OCI-LY3 (cell line): ENCODE measurements at regions not wholly inside any gene's neighbourhood (a gene's known extent, or its start where the extent isn't known, plus 50 kb on each side); places are given as distances from the start of the nearest gene placed in this dataset.

Experiments
- H2AFZ ChIP-seq: fragments of 200-600, 300-600 bp; shearing (Covaris generic); 2 replicates; pipeline ENCODE4 v1.6.0; 2014; ENCODE audit warnings: antibody characterized with exemption, low read depth, low read length
- H3K27ac ChIP-seq: fragments of 200-600, 300-600 bp; sonication (generic); 2 replicates; pipeline ENCODE4 v1.5.1; 2014; ENCODE audit warnings: mild to moderate bottlenecking, low read length, moderate library complexity, mixed read lengths
- H3K27me3 ChIP-seq: fragments of 200-600, 300-600 bp; sonication (generic); 2 replicates; pipeline ENCODE4 v1.6.1; 2014; ENCODE audit warnings: low read depth, low read length, mixed read lengths
- H3K36me3 ChIP-seq: fragments of 200-600, 300-600 bp; sonication (generic); replicated peaks from 2 replicates; pipeline ENCODE3; 2014; ENCODE audit warnings: low read depth, low read length, mixed read lengths
- H3K4me1 ChIP-seq: fragments of 300-600, 200-600 bp; sonication (generic); 2 replicates; pipeline ENCODE4 v1.6.1; 2014; ENCODE audit warnings: low read length, mixed read lengths
- H3K4me2 ChIP-seq: fragments of 200-600, 300-600 bp; sonication (generic); 2 replicates; pipeline ENCODE4 v1.6.1; 2014; ENCODE audit warnings: low read length, mixed read lengths
- H3K4me3 ChIP-seq: fragments of 300-600, 200-600 bp; sonication (generic); 2 replicates; pipeline ENCODE4 v1.5.1; 2014; ENCODE audit warnings: antibody characterized with exemption, mild to moderate bottlenecking, low read length, moderate library complexity
- H3K79me2 ChIP-seq: fragments of 300-600, 200-600 bp; shearing (Covaris generic); 2 replicates; pipeline ENCODE4 v1.6.1; 2014; ENCODE audit warnings: mild to moderate bottlenecking, low read length, mixed read lengths
- H3K9ac ChIP-seq: fragments of 300-600, 200-600 bp; shearing (Covaris generic); 2 replicates; pipeline ENCODE4 v1.6.0; 2014; ENCODE audit warnings: mild to moderate bottlenecking, low read length, moderate library complexity
- H3K9me3 ChIP-seq: fragments of 200-600, 300-600 bp; shearing (Covaris generic); 2 replicates; pipeline ENCODE4 v1.6.1; 2014; ENCODE audit warnings: low read length, mixed read lengths; ENCODE audit not compliant: insufficient read depth
- H4K20me1 ChIP-seq: fragments of 200-600, 300-600 bp; sonication (generic); 2 replicates; pipeline ENCODE4 v1.6.1; 2016; ENCODE audit warnings: low read length, mixed read lengths; ENCODE audit not compliant: insufficient read depth
- EZH2phosphoT487 ChIP-seq: fragments of 200-600 bp; shearing (Covaris generic); IDR thresholded peaks from 2 replicates; pipeline ENCODE4 v1.6.1; 2018; ENCODE audit warnings: antibody characterized with exemption, mixed run types, low read depth
- TF ChIP-seq, protein P1 (sequence below): fragments of 200-600, 300-600 bp; sonication (generic); IDR thresholded peaks from 2 replicates; pipeline ENCODE4 v1.5.1; 2014; ENCODE audit warnings: antibody characterized with exemption, low read length, low read depth

DNA sequence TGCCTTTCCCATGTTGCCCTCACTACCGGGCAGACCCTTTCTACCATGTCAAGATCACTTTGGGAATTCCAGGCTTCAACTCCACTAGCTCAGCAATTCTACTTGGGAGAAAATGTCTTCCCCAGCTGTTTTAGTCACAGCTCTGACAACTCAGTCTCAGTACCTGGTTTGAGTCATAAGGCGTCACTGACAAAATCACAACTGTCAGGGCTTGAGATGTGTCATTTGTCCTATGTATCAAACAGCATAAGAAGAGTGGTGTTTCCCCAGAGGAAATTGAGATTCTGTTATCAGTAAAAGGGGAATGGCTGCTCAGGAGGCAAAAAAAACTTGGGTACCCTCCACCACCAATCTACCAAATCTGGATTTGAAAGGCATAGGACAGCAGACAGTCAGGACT, 594.9 kb upstream of the SUCLG2 start:
- no peaks in the 10 kb centered on the region for H3K36me3 ChIP-seq
- no peaks in the 10 kb centered on the region for H3K9me3 ChIP-seq
- no peak for TF ChIP-seq EZH2phosphoT487
- TF ChIP-seq, protein P1, sequence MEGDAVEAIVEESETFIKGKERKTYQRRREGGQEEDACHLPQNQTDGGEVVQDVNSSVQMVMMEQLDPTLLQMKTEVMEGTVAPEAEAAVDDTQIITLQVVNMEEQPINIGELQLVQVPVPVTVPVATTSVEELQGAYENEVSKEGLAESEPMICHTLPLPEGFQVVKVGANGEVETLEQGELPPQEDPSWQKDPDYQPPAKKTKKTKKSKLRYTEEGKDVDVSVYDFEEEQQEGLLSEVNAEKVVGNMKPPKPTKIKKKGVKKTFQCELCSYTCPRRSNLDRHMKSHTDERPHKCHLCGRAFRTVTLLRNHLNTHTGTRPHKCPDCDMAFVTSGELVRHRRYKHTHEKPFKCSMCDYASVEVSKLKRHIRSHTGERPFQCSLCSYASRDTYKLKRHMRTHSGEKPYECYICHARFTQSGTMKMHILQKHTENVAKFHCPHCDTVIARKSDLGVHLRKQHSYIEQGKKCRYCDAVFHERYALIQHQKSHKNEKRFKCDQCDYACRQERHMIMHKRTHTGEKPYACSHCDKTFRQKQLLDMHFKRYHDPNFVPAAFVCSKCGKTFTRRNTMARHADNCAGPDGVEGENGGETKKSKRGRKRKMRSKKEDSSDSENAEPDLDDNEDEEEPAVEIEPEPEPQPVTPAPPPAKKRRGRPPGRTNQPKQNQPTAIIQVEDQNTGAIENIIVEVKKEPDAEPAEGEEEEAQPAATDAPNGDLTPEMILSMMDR: no peak
- no peaks in the 10 kb centered on the region for H3K4me1 ChIP-seq
- H4K20me1 ChIP-seq: no peaks in the 10 kb centered on the region
- H3K4me2 ChIP-seq: no peak overlapping the region
- H3K27me3 ChIP-seq: no peaks in the 10 kb centered on the region
- H3K27ac ChIP-seq: no peak overlapping the region
- no peaks in the 10 kb centered on the region for H3K79me2 ChIP-seq
- H2AFZ ChIP-seq: no peak overlapping the region
- H3K4me3 ChIP-seq: no peak overlapping the region
- no peak overlapping the region for H3K9ac ChIP-seq

GRCh38 chr3:68242606-68243005, 588.2 kb upstream of the SUCLG2 start:
- Histone ChIP-seq H4K20me1 (no peaks in the 10 kb centered on the region), H2AFZ (no peak overlapping the region), H3K27ac (no peak overlapping the region), H3K9me3 (no peaks in the 10 kb centered on the region), H3K4me1 (no peaks in the 10 kb centered on the region), H3K4me3 (no peak overlapping the region), H3K36me3 (no peaks in the 10 kb centered on the region), H3K9ac (no peak overlapping the region), H3K27me3 (peaks cover 3% of the 10 kb centered on the region; the same call in 1 of the 2 replicates), H3K4me2 (no peak overlapping the region), H3K79me2 (no peaks in the 10 kb centered on the region)
- TF ChIP-seq, protein P1: no peak

GRCh38 chr3:68239542-68239941, 585.1 kb upstream of the SUCLG2 start:
- Histone ChIP-seq H3K4me1 (no peaks in the 10 kb centered on the region), H3K4me2 (no peak overlapping the region), H3K27ac (no peak overlapping the region), H2AFZ (no peak overlapping the region), H3K4me3 (no peak overlapping the region), H3K9me3 (no peaks in the 10 kb centered on the region), H3K9ac (no peak overlapping the region), H3K27me3 (peaks cover 3% of the 10 kb centered on the region; the same call in 1 of the 2 replicates), H4K20me1 (no peaks in the 10 kb centered on the region), H3K36me3 (no peaks in the 10 kb centered on the region), H3K79me2 (no peaks in the 10 kb centered on the region)
- TF ChIP-seq EZH2phosphoT487: no peak
- TF ChIP-seq, protein P1: no peak

- no peak overlapping the region for H3K9ac ChIP-seq
Observed at GRCh38 chr3:68234076-68234780, 579.8 kb upstream of the SUCLG2 start.

More at GRCh38 chr3:68234076-68234780, 579.8 kb upstream of the SUCLG2 start:
- H2AFZ ChIP-seq: no peak overlapping the region
- H3K79me2 ChIP-seq: no peaks in the 10 kb centered on the region
- H3K4me3 ChIP-seq: no peak overlapping the region
- H4K20me1 ChIP-seq: no peaks in the 10 kb centered on the region
- H3K4me2 ChIP-seq: no peak overlapping the region
- no peaks in the 10 kb centered on the region for H3K4me1 ChIP-seq
- H3K36me3 ChIP-seq: no peaks in the 10 kb centered on the region
- TF ChIP-seq EZH2phosphoT487: no peak
- TF ChIP-seq, protein P1: no peak
- H3K27ac ChIP-seq: no peak overlapping the region
- no peaks in the 10 kb centered on the region for H3K27me3 ChIP-seq
- no peaks in the 10 kb centered on the region for H3K9me3 ChIP-seq
